HEK293 (cell line): ENCODE measurements at regions not wholly inside any gene's neighbourhood (a gene's known extent, or its start where the extent isn't known, plus 50 kb on each side); places are given as distances from the start of the nearest gene placed in this dataset.

Experiments used
- CTCF ChIA-PET: fragments of 350-600 bp; formaldehyde crosslinking; extraction: SDS; loops from one replicate; lab custom pipeline; 2021; ENCODE audit warnings: antibody characterized with exemption; lab: Yijun Ruan, JAX
- POLR2A ChIA-PET: fragments of 300-600 bp; formaldehyde crosslinking; extraction: SDS; loops from one replicate; lab custom pipeline; 2020; ENCODE audit warnings: antibody characterized with exemption, inconsistent platforms; lab: Yijun Ruan, JAX
- H3K27ac ChIP-seq: fragments of 200-500 bp; sonication (Bioruptor generic); 2 replicates; pipeline ENCODE4 v1.5.1; 2014; ENCODE audit warnings: low read depth, low read length, control low read depth, inconsistent platforms; ENCODE audit errors: extremely low read depth
- H3K36me3 ChIP-seq, 2 experiments: fragments of 200-500 bp in 1 of 2; sonication (Bioruptor generic) in 1 of 2; 1 replicate in 1 of 2; 2 replicates in 1 of 2; pipeline ENCODE4 v1.5.1; 2014 to 2017; ENCODE audit warnings: inconsistent platforms in 2 of 2, low read length in 2 of 2; ENCODE audit not compliant: control insufficient read depth in 2 of 2, insufficient read depth in 1 of 2
- H3K4me1 ChIP-seq: fragments of 200-500 bp; sonication (Bioruptor generic); 2 replicates; pipeline ENCODE4 v1.5.1; 2014; ENCODE audit warnings: mild to moderate bottlenecking, low read length, inconsistent platforms; ENCODE audit not compliant: control insufficient read depth, insufficient read depth
- H3K4me3 ChIP-seq: 2 replicates; pipeline ENCODE4 v1.5.1; 2011; ENCODE audit warnings: low read depth, mild to moderate bottlenecking, control low read depth, low read length, moderate library complexity
- H3K9me3 ChIP-seq: fragments of 200-500 bp; sonication (Bioruptor generic); 2 replicates; pipeline ENCODE4 v1.5.1; 2014; ENCODE audit warnings: low read depth, low read length, inconsistent platforms; ENCODE audit not compliant: control insufficient read depth, insufficient read depth
- BCL11B ChIP-seq: fragments of 450-650 bp; formaldehyde crosslinking; IDR thresholded peaks from 2 replicates; pipeline ENCODE4 v1.5.1; 2016; ENCODE audit warnings: low read depth, missing biosample characterization, missing genetic modification characterization
- FEZF1 ChIP-seq: fragments of 450-650 bp; formaldehyde crosslinking; IDR thresholded peaks from 2 replicates; pipeline ENCODE4 v1.5.1; 2016; ENCODE audit warnings: missing biosample characterization, missing genetic modification characterization
- GLIS2 ChIP-seq: fragments of 450-650 bp; formaldehyde crosslinking; IDR thresholded peaks from 2 replicates; pipeline ENCODE4 v1.5.1; 2016; ENCODE audit warnings: missing biosample characterization, missing genetic modification characterization
- PRDM1 ChIP-seq: fragments of 450-650 bp; formaldehyde crosslinking; IDR thresholded peaks from 2 replicates; pipeline ENCODE4; 2016; ENCODE audit warnings: missing biosample characterization, missing genetic modification characterization
- RBAK ChIP-seq: fragments of 450-650 bp; formaldehyde crosslinking; IDR thresholded peaks from 2 replicates; pipeline ENCODE4 v1.5.1; 2016; ENCODE audit warnings: missing biosample characterization, missing genetic modification characterization
- YY2 ChIP-seq: fragments of 450-650 bp; formaldehyde crosslinking; IDR thresholded peaks from 2 replicates; pipeline ENCODE4 v1.5.1; 2016; ENCODE audit warnings: missing biosample characterization, missing genetic modification characterization
- ZNF169 ChIP-seq: fragments of 450-650 bp; formaldehyde crosslinking; IDR thresholded peaks from 2 replicates; pipeline ENCODE4 v1.5.1; 2016; ENCODE audit warnings: missing biosample characterization, missing genetic modification characterization
- ZNF223 ChIP-seq: fragments of 450-650 bp; formaldehyde crosslinking; IDR thresholded peaks from 2 replicates; pipeline ENCODE4 v1.5.1; 2016; ENCODE audit warnings: missing biosample characterization, missing genetic modification characterization
- ZNF248 ChIP-seq: fragments of 450-650 bp; formaldehyde crosslinking; IDR thresholded peaks from 2 replicates; pipeline ENCODE4 v1.5.1; 2017; ENCODE audit warnings: missing biosample characterization, missing genetic modification characterization
- ZNF292 ChIP-seq: fragments of 450-650 bp; formaldehyde crosslinking; IDR thresholded peaks from 2 replicates; pipeline ENCODE4 v1.5.1; 2016; ENCODE audit warnings: low read depth, missing biosample characterization, missing genetic modification characterization, borderline replicate concordance
- ZNF530 ChIP-seq: fragments of 450-650 bp; formaldehyde crosslinking; IDR thresholded peaks from 2 replicates; pipeline ENCODE4 v1.5.1; 2016; ENCODE audit warnings: low read depth, missing biosample characterization, missing genetic modification characterization
- ZNF623 ChIP-seq: fragments of 450-650 bp; formaldehyde crosslinking; IDR thresholded peaks from 2 replicates; pipeline ENCODE4 v1.5.1; 2016; ENCODE audit warnings: missing biosample characterization, missing genetic modification characterization
- TF ChIP-seq, protein P1 (sequence below): fragments of 450-650 bp; formaldehyde crosslinking; IDR thresholded peaks from 2 replicates; pipeline ENCODE4 v1.5.1; 2016; ENCODE audit warnings: missing biosample characterization, missing genetic modification characterization
- TF ChIP-seq, protein P2 (sequence below): fragments of 450-650 bp; IDR thresholded peaks from 2 replicates; pipeline ENCODE4 v1.5.1; 2018; ENCODE audit warnings: missing biosample characterization, mild to moderate bottlenecking, missing genetic modification characterization
- TF ChIP-seq, protein P3 (sequence below): fragments of 450-650 bp; formaldehyde crosslinking; IDR thresholded peaks from 2 replicates; pipeline ENCODE4 v1.5.1; 2016; ENCODE audit warnings: missing biosample characterization, missing genetic modification characterization
- TF ChIP-seq, protein P4 (sequence below): fragments of 450-650 bp; formaldehyde crosslinking; IDR thresholded peaks from 2 replicates; pipeline ENCODE4 v1.5.1; 2017; ENCODE audit warnings: missing biosample characterization, missing genetic modification characterization
- TF ChIP-seq, protein P5 (sequence below): fragments of 450-650 bp; formaldehyde crosslinking; IDR thresholded peaks from 2 replicates; pipeline ENCODE4 v1.5.1; 2017; ENCODE audit warnings: missing biosample characterization, missing genetic modification characterization
- TF ChIP-seq, protein P6 (sequence below): fragments of 450-650 bp; formaldehyde crosslinking; IDR thresholded peaks from 2 replicates; pipeline ENCODE4 v1.5.1; 2016; ENCODE audit warnings: missing biosample characterization, missing genetic modification characterization
- TF ChIP-seq, protein P7 (sequence below): fragments of 450-650 bp; formaldehyde crosslinking; IDR thresholded peaks from 2 replicates; pipeline ENCODE4 v1.5.1; 2016; ENCODE audit warnings: missing biosample characterization, missing genetic modification characterization, borderline replicate concordance

DNA sequence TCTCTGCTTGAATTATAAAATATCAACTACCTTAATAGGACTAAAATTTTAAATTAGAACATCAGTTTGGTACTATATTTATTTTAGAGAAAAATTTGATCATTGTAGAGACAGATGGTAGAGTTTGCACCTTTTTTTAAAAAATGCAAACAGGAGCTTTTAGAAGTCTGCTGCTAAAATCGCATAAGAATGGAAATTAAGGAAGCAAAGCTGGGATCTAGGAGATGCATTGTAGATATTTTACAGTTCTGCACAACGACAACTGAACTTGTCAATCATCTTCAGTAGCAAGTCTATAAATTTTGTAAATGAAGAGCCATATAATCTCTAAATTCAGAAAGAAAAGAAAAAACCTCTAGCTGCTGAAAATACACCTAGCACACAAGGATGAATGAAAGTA, 185.6 kb upstream of the KCNK2 start:
- no peak overlapping the region for H3K27ac ChIP-seq
- ChIA-PET POLR2A (no interaction called here), CTCF (no interaction called here)
- no peaks in the 10 kb centered on the region for H3K4me1 ChIP-seq
- H3K9me3 ChIP-seq = no peaks in the 10 kb centered on the region
- H3K4me3 ChIP-seq = no peak overlapping the region
- TF ChIP-seq ZNF623 (tag by site-specific recombination) = no peak
- TF ChIP-seq, protein P1, sequence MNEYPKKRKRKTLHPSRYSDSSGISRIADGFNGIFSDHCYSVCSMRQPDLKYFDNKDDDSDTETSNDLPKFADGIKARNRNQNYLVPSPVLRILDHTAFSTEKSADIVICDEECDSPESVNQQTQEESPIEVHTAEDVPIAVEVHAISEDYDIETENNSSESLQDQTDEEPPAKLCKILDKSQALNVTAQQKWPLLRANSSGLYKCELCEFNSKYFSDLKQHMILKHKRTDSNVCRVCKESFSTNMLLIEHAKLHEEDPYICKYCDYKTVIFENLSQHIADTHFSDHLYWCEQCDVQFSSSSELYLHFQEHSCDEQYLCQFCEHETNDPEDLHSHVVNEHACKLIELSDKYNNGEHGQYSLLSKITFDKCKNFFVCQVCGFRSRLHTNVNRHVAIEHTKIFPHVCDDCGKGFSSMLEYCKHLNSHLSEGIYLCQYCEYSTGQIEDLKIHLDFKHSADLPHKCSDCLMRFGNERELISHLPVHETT (tag by site-specific recombination) = no peak
- TF ChIP-seq, protein P2, sequence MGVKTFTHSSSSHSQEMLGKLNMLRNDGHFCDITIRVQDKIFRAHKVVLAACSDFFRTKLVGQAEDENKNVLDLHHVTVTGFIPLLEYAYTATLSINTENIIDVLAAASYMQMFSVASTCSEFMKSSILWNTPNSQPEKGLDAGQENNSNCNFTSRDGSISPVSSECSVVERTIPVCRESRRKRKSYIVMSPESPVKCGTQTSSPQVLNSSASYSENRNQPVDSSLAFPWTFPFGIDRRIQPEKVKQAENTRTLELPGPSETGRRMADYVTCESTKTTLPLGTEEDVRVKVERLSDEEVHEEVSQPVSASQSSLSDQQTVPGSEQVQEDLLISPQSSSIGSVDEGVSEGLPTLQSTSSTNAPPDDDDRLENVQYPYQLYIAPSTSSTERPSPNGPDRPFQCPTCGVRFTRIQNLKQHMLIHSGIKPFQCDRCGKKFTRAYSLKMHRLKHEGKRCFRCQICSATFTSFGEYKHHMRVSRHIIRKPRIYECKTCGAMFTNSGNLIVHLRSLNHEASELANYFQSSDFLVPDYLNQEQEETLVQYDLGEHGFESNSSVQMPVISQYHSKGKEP (tag by site-specific recombination) = no peak
- TF ChIP-seq FEZF1 = no peak
- TF ChIP-seq ZNF248 (tag by site-specific recombination) = no peak
- TF ChIP-seq YY2 (tag by site-specific recombination) = no peak
- TF ChIP-seq BCL11B (tag by site-specific recombination) = no peak
- TF ChIP-seq ZNF292 = no peak
- no peak for TF ChIP-seq GLIS2 (tag by site-specific recombination)
- no peaks in the 10 kb centered on the region for H3K36me3 ChIP-seq

DNA sequence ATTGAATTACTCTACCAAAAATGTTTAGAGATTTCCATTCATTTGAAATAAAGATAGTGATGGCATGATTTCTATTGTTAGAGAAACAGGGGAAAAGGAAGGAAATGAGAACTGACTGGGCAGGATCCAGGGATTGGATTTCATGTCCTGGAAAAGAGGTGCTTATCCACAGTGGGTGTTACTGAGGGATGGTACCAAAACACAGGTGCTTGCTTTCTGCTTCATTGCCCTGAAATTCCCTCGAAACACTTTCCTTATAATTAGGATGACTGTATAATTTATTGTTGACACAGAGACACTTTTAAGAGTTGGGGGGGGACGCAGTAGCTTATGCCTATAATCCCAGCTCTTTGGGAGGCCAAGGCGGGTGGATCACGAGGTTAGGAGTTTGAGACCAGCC, 185.0 kb upstream of the KCNK2 start:
- Histone ChIP-seq H3K27ac (no peak overlapping the region), H3K4me1 (no peaks in the 10 kb centered on the region), H3K4me3 (no peak overlapping the region), H3K36me3 (no peaks in the 10 kb centered on the region), H3K9me3 (no peaks in the 10 kb centered on the region)
- ChIA-PET POLR2A (no interaction called here), CTCF (no interaction called here)
- TF ChIP-seq ZNF530 = no peak
- TF ChIP-seq RBAK (tag by site-specific recombination) = no peak
- TF ChIP-seq, protein P3, sequence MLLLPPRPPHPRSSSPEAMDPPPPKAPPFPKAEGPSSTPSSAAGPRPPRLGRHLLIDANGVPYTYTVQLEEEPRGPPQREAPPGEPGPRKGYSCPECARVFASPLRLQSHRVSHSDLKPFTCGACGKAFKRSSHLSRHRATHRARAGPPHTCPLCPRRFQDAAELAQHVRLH (tag by site-specific recombination) = no peak
- no peak for TF ChIP-seq ZNF223 (tag by site-specific recombination)
- no peak for TF ChIP-seq PRDM1 (tag by site-specific recombination)
- TF ChIP-seq, protein P4, sequence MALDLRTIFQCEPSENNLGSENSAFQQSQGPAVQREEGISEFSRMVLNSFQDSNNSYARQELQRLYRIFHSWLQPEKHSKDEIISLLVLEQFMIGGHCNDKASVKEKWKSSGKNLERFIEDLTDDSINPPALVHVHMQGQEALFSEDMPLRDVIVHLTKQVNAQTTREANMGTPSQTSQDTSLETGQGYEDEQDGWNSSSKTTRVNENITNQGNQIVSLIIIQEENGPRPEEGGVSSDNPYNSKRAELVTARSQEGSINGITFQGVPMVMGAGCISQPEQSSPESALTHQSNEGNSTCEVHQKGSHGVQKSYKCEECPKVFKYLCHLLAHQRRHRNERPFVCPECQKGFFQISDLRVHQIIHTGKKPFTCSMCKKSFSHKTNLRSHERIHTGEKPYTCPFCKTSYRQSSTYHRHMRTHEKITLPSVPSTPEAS = no peak
- TF ChIP-seq, all 188 proteins: peak for 0

DNA sequence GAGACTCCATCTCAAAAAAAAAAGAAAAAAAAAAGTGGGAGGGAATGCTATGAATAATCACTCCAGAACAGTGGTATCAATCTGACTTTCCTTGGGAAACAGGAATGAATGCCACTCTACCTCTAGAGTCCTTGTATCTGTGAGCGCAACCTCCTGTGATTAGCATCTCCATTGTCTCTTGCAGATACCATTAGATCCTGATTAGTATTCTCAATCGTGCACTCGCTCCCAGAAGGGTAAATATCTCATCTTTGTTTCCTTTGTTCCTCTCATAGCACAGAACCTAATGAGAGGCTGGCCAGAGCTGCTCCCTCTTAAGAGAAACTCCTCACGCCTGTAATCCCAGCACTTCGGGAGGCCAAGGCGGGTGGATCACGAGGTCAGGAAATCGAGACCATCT, 184.4 kb upstream of the KCNK2 start:
- no peaks in the 10 kb centered on the region for H3K4me1 ChIP-seq
- POLR2A ChIA-PET = no interaction called here
- CTCF ChIA-PET = no interaction called here
- TF ChIP-seq, protein P5, sequence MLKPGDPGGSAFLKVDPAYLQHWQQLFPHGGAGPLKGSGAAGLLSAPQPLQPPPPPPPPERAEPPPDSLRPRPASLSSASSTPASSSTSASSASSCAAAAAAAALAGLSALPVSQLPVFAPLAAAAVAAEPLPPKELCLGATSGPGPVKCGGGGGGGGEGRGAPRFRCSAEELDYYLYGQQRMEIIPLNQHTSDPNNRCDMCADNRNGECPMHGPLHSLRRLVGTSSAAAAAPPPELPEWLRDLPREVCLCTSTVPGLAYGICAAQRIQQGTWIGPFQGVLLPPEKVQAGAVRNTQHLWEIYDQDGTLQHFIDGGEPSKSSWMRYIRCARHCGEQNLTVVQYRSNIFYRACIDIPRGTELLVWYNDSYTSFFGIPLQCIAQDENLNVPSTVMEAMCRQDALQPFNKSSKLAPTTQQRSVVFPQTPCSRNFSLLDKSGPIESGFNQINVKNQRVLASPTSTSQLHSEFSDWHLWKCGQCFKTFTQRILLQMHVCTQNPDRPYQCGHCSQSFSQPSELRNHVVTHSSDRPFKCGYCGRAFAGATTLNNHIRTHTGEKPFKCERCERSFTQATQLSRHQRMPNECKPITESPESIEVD (tag by site-specific recombination) = no peak
- no peak for TF ChIP-seq ZNF169 (tag by site-specific recombination)
- TF ChIP-seq, protein P6, sequence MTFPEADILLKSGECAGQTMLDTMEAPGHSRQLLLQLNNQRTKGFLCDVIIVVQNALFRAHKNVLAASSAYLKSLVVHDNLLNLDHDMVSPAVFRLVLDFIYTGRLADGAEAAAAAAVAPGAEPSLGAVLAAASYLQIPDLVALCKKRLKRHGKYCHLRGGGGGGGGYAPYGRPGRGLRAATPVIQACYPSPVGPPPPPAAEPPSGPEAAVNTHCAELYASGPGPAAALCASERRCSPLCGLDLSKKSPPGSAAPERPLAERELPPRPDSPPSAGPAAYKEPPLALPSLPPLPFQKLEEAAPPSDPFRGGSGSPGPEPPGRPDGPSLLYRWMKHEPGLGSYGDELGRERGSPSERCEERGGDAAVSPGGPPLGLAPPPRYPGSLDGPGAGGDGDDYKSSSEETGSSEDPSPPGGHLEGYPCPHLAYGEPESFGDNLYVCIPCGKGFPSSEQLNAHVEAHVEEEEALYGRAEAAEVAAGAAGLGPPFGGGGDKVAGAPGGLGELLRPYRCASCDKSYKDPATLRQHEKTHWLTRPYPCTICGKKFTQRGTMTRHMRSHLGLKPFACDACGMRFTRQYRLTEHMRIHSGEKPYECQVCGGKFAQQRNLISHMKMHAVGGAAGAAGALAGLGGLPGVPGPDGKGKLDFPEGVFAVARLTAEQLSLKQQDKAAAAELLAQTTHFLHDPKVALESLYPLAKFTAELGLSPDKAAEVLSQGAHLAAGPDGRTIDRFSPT (tag by site-specific recombination) = no peak
- TF ChIP-seq, protein P7, sequence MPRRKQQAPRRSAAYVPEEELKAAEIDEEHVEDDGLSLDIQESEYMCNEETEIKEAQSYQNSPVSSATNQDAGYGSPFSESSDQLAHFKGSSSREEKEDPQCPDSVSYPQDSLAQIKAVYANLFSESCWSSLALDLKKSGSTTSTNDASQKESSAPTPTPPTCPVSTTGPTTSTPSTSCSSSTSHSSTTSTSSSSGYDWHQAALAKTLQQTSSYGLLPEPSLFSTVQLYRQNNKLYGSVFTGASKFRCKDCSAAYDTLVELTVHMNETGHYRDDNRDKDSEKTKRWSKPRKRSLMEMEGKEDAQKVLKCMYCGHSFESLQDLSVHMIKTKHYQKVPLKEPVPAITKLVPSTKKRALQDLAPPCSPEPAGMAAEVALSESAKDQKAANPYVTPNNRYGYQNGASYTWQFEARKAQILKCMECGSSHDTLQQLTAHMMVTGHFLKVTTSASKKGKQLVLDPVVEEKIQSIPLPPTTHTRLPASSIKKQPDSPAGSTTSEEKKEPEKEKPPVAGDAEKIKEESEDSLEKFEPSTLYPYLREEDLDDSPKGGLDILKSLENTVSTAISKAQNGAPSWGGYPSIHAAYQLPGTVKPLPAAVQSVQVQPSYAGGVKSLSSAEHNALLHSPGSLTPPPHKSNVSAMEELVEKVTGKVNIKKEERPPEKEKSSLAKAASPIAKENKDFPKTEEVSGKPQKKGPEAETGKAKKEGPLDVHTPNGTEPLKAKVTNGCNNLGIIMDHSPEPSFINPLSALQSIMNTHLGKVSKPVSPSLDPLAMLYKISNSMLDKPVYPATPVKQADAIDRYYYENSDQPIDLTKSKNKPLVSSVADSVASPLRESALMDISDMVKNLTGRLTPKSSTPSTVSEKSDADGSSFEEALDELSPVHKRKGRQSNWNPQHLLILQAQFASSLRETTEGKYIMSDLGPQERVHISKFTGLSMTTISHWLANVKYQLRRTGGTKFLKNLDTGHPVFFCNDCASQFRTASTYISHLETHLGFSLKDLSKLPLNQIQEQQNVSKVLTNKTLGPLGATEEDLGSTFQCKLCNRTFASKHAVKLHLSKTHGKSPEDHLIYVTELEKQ = no peak

More for the DNA sequence above, 184.4 kb upstream of the KCNK2 start:
- Histone ChIP-seq H3K4me3 (no peak overlapping the region), H3K36me3 (no peaks in the 10 kb centered on the region), H3K9me3 (no peaks in the 10 kb centered on the region), H3K27ac (no peak overlapping the region)
